ENCODE measurements at regions not wholly inside any gene's neighbourhood (a gene's known extent, or its start where the extent isn't known, plus 50 kb on each side); places are given as distances from the start of the nearest gene placed in this dataset.

DNA sequence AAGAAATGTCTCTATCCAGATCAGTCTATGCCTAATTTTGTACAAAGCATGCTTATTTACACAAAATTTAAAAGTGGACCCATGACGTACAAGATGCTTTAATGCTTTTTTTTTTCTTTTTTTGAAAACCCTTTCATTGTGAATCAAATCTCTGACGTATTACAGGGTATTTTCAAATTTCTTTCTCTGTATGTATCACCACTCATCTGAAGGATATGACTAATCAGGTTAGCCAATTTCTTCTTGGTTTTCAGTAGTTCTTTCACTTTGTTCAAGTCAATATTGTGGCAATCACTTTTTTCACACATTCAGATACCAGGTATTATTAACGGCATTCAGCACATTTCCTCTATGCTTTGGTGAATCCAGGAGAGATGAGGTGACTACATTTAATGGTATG is 685.3 kb downstream of the TRHDE start:
- Histone ChIP-seq H3K9ac (ENCODE audit: insufficient read depth in 1 of 2, low read length in 2 of 2) (no peak overlapping the region), H3K4me3 (no peak overlapping the region), H3K36me3 (ENCODE audit: control insufficient read depth in 4 of 4, insufficient read depth in 4 of 4, low read length in 4 of 4) (no peaks in the 10 kb centered on the region), H3K9me3 (ENCODE audit: control insufficient read depth in 4 of 4, insufficient read depth in 3 of 4, low read length in 3 of 4) (no peaks in the 10 kb centered on the region), H3K27me3 (ENCODE audit: control insufficient read depth in 3 of 3, insufficient read depth in 3 of 3, low read length in 2 of 3) (no peaks in the 10 kb centered on the region), H3K4me1 (ENCODE audit: control insufficient read depth in 5 of 5, insufficient read depth in 5 of 5, low read length in 5 of 5) (no peaks in the 10 kb centered on the region), H3K27ac (ENCODE audit: low read depth in 1 of 2, low read length in 1 of 2) (no peak overlapping the region)
- no peak for ATAC-seq (ENCODE audit: insufficient read depth, low FRiP score)
- WGBS, 2 donors: 74 to 87% methylated on average over 3 of the region's 3 CpGs
- TF ChIP-seq, protein P1, sequence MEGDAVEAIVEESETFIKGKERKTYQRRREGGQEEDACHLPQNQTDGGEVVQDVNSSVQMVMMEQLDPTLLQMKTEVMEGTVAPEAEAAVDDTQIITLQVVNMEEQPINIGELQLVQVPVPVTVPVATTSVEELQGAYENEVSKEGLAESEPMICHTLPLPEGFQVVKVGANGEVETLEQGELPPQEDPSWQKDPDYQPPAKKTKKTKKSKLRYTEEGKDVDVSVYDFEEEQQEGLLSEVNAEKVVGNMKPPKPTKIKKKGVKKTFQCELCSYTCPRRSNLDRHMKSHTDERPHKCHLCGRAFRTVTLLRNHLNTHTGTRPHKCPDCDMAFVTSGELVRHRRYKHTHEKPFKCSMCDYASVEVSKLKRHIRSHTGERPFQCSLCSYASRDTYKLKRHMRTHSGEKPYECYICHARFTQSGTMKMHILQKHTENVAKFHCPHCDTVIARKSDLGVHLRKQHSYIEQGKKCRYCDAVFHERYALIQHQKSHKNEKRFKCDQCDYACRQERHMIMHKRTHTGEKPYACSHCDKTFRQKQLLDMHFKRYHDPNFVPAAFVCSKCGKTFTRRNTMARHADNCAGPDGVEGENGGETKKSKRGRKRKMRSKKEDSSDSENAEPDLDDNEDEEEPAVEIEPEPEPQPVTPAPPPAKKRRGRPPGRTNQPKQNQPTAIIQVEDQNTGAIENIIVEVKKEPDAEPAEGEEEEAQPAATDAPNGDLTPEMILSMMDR (IDR thresholded peaks at IDR 0.05; ENCODE audit: control extremely low read depth, extremely low read depth): no peak
- no peak for DNase-seq

DNA sequence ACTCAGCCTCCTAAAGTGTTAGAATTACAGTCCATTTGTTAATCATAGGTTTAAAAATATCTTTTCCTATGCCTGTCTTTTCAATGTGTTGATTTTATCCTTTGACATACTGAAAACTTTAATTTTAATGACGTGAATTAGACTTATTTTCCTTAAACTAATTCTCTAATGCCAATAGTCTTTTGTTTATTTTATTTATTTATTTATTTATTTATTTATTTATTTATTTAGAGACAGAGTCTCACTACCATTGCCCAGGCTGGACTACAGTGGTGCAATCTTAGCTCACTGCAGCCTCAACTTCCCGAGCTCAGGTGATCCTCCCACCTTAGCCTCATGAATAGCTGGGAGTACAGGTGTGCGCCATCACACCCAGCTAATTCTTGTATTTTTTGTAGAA is 694.5 kb downstream of the TRHDE start:
- 73 to 78% methylated on average over 3 of the region's 3 CpGs for WGBS, 2 donors
- Histone ChIP-seq H3K4me1 (ENCODE audit: control insufficient read depth in 5 of 5, insufficient read depth in 5 of 5, low read length in 5 of 5) (no peaks in the 10 kb centered on the region), H3K9ac (ENCODE audit: insufficient read depth in 1 of 2, low read length in 2 of 2) (no peak overlapping the region), H3K36me3 (ENCODE audit: control insufficient read depth in 4 of 4, insufficient read depth in 4 of 4, low read length in 4 of 4) (no peaks in the 10 kb centered on the region), H3K27me3 (ENCODE audit: control insufficient read depth in 3 of 3, insufficient read depth in 3 of 3, low read length in 2 of 3) (no peaks in the 10 kb centered on the region), H3K4me3 (no peak overlapping the region), H3K9me3 (ENCODE audit: control insufficient read depth in 4 of 4, insufficient read depth in 3 of 4, low read length in 3 of 4) (no peaks in the 10 kb centered on the region), H3K27ac (ENCODE audit: low read depth in 1 of 2, low read length in 1 of 2) (no peak overlapping the region)
- ATAC-seq (ENCODE audit: insufficient read depth, low FRiP score) (no peak), DNase-seq (no peak)
- TF ChIP-seq, protein P1 (IDR thresholded peaks at IDR 0.05; ENCODE audit: control extremely low read depth, extremely low read depth): no peak

DNA sequence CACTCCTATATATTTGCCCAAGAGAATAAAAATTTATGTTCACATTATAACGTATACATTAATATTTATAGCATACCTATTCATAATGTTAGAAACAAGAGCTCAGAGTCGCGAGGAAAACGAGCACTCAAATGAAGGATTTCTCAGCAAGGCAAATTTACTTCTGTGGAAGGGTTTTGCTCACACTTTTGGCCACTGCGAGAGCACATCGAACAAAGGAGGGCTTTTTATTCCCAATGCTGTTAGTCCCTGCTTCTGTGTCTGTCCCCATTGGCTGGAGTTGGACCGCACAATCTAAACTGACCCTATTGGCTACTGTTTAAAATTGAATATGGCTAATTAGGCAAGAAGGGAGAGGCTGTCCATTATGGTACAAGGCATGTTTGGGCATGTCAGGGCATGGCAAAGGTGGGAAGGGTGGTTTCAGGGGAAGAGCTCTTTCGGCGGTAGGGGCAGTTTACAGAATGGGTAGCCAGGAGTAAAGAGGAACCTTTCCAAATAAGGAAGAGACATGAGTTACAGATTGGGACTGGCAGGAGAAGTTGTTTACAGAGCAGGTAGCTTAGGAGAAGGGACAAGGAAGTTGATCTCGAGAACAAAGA is 702.9 kb downstream of the TRHDE start:
- ATAC-seq (ENCODE audit: insufficient read depth, low FRiP score) (no peak), DNase-seq (no peak)
- no peaks in the 10 kb centered on the region for H3K27me3 ChIP-seq (ENCODE audit: control insufficient read depth in 3 of 3, insufficient read depth in 3 of 3, low read length in 2 of 3)
- TF ChIP-seq, protein P1 (IDR thresholded peaks at IDR 0.05; ENCODE audit: control extremely low read depth, extremely low read depth): no peak
- H3K36me3 ChIP-seq (ENCODE audit: control insufficient read depth in 4 of 4, insufficient read depth in 4 of 4, low read length in 4 of 4): no peaks in the 10 kb centered on the region
- no peak overlapping the region for H3K9ac ChIP-seq (ENCODE audit: insufficient read depth in 1 of 2, low read length in 2 of 2)
- H3K4me1 ChIP-seq (ENCODE audit: control insufficient read depth in 5 of 5, insufficient read depth in 5 of 5, low read length in 5 of 5): no peaks in the 10 kb centered on the region
- WGBS, 2 donors: 84 to 91% methylated on average over 10 of the region's 10 CpGs
- no peak overlapping the region for H3K4me3 ChIP-seq
- peaks cover 0 to 3% (median 0%) of the 10 kb centered on the region in 4 donors for H3K9me3 ChIP-seq (ENCODE audit: control insufficient read depth in 4 of 4, insufficient read depth in 3 of 4, low read length in 3 of 4)
- H3K27ac ChIP-seq (ENCODE audit: low read depth in 1 of 2, low read length in 1 of 2): no peak overlapping the region

DNA sequence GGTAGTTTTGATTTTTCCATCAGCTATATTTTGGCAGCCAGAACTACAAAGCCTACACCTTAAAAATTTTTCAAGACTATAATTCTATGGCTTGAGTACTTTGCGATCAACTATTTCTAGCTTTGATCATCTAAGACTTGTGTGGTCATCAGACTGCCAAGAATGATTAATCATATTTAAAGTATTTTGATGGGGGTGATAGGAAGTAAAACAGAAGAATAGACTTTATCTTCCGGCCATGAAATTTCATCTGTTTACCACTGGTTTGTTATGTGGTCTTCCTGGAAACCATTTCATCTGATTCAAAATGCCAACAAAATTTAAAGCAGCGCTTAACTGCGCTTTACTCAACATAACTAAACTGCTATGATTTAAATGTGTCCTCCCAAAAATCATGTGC is 706.8 kb downstream of the TRHDE start:
- Histone ChIP-seq H3K27me3 (ENCODE audit: control insufficient read depth in 3 of 3, insufficient read depth in 3 of 3, low read length in 2 of 3) (no peaks in the 10 kb centered on the region), H3K9ac (ENCODE audit: insufficient read depth in 1 of 2, low read length in 2 of 2) (no peak overlapping the region), H3K4me1 (ENCODE audit: control insufficient read depth in 5 of 5, insufficient read depth in 5 of 5, low read length in 5 of 5) (no peaks in the 10 kb centered on the region), H3K36me3 (ENCODE audit: control insufficient read depth in 4 of 4, insufficient read depth in 4 of 4, low read length in 4 of 4) (no peaks in the 10 kb centered on the region), H3K27ac (ENCODE audit: low read depth in 1 of 2, low read length in 1 of 2) (no peak overlapping the region), H3K9me3 (ENCODE audit: control insufficient read depth in 4 of 4, insufficient read depth in 3 of 4, low read length in 3 of 4) (peaks cover 0 to 3% (median 0%) of the 10 kb centered on the region in 4 donors), H3K4me3 (no peak overlapping the region)
- 87 to 95% methylated on average over 4 of the region's 4 CpGs for WGBS, 2 donors
- DNase-seq (no peak), ATAC-seq (ENCODE audit: insufficient read depth, low FRiP score) (no peak)
- TF ChIP-seq, protein P1 (IDR thresholded peaks at IDR 0.05; ENCODE audit: control extremely low read depth, extremely low read depth): no peak
